ENCODE measurements at regions not wholly inside any gene's neighbourhood (a gene's known extent, or its start where the extent isn't known, plus 50 kb on each side); places are given as distances from the start of the nearest gene placed in this dataset.
"Not testable (repeated sequence)": the region's sequence is repeated elsewhere in the genome, so short reads cannot be mapped to it uniquely, and the experiment has no call there.

GRCh38 chr5:99339758-99340157 lies 411.0 kb upstream of the CHD1 start:
- H3K36me3 Mint-ChIP-seq; H3K27ac Mint-ChIP-seq; H3K4me3 Mint-ChIP-seq; DNase-seq (ENCODE audit: low spot score); ATAC-seq; CTCF ChIA-PET; POLR2A ChIA-PET; H3K4me1 Mint-ChIP-seq; H3K27me3 Mint-ChIP-seq (ENCODE audit: low read depth): not testable (repeated sequence)
- peaks cover 28% of the 10 kb centered on the region for H3K9me3 Mint-ChIP-seq

GRCh38 chr5:99334936-99335335 lies 406.1 kb upstream of the CHD1 start:
- peaks cover 12% of the 10 kb centered on the region for H3K9me3 Mint-ChIP-seq
- peak; percentile 53 for ATAC-seq
- H3K27me3 Mint-ChIP-seq (ENCODE audit: low read depth) = no peaks in the 10 kb centered on the region; the same call in 1 of the 2 replicates
- H3K27ac Mint-ChIP-seq = no peak overlapping the region
- H3K4me1 Mint-ChIP-seq = no peaks in the 10 kb centered on the region
- ChIA-PET POLR2A (no interaction called here), CTCF (no interaction called here)
- no peak for DNase-seq (ENCODE audit: low spot score)
- H3K36me3 Mint-ChIP-seq = peaks cover 6% of the 10 kb centered on the region; the same call in 1 of the 2 replicates
- TF ChIP-seq FOXJ3 (CRISPR knock-in tag; IDR thresholded peaks at IDR 0.05; ENCODE audit: borderline replicate concordance) = no peak
- no peak for TF ChIP-seq RELA (CRISPR knock-in tag; IDR thresholded peaks at IDR 0.05; ENCODE audit: borderline replicate concordance)
- no peak for TF ChIP-seq RORB (CRISPR knock-in tag; IDR thresholded peaks at IDR 0.05)
- no peak for TF ChIP-seq ESRRA (CRISPR knock-in tag; IDR thresholded peaks at IDR 0.05; ENCODE audit: borderline replicate concordance)
- no peak for TF ChIP-seq ZNF671 (CRISPR knock-in tag; IDR thresholded peaks at IDR 0.05)
- no peak for TF ChIP-seq E2F4 (CRISPR knock-in tag; IDR thresholded peaks at IDR 0.05; ENCODE audit: borderline replicate concordance, low read depth)
- no peak for TF ChIP-seq NFE2L1 (CRISPR knock-in tag; IDR thresholded peaks at IDR 0.05)
- no peak for TF ChIP-seq MAX (CRISPR knock-in tag; IDR thresholded peaks at IDR 0.05)
- no peak for TF ChIP-seq JUN (CRISPR knock-in tag; IDR thresholded peaks at IDR 0.05)
- no peak overlapping the region for H3K4me3 Mint-ChIP-seq

- DNase-seq (ENCODE audit: low spot score) = no peak
- CTCF ChIA-PET = interaction anchor here (1.3 kb wide), 1 partner anchor 226 kb away, joined by 5 read pairs; no protein-coding TSS in a partner anchor
- Mint-ChIP-seq H3K36me3 (no peaks in the 10 kb centered on the region), H3K9me3 (no peaks in the 10 kb centered on the region), H3K4me3 (no peak overlapping the region), H3K4me1 (no peaks in the 10 kb centered on the region), H3K27me3 (ENCODE audit: low read depth) (no peaks in the 10 kb centered on the region), H3K27ac (no peak overlapping the region)
- POLR2A ChIA-PET = no interaction called here
- ATAC-seq = no peak
- TF ChIP-seq ZNF138 (CRISPR knock-in tag; conservative IDR thresholded peaks at IDR 0.05) (no peak), MLX (CRISPR knock-in tag; IDR thresholded peaks at IDR 0.05) (no peak), STAT6 (CRISPR knock-in tag; conservative IDR thresholded peaks at IDR 0.05; ENCODE audit: low read depth) (no peak), ATF1 (CRISPR knock-in tag; IDR thresholded peaks at IDR 0.05) (no peak), PRRX2 (CRISPR knock-in tag; IDR thresholded peaks at IDR 0.05) (no peak), HMGXB4 (CRISPR knock-in tag; IDR thresholded peaks at IDR 0.05) (no peak), ATF3 (CRISPR knock-in tag; conservative IDR thresholded peaks at IDR 0.05) (no peak), E2F4 (CRISPR knock-in tag; IDR thresholded peaks at IDR 0.05; ENCODE audit: borderline replicate concordance, low read depth) (no peak), GRHL2 (CRISPR knock-in tag; IDR thresholded peaks at IDR 0.05; ENCODE audit: insufficient replicate concordance, severe bottlenecking) (no peak), GTF2I (CRISPR knock-in tag; conservative IDR thresholded peaks at IDR 0.05) (no peak), ZNF232 (CRISPR knock-in tag; IDR thresholded peaks at IDR 0.05) (no peak), ERG (CRISPR knock-in tag; IDR thresholded peaks at IDR 0.05) (no peak), USF2 (CRISPR knock-in tag; IDR thresholded peaks at IDR 0.05) (no peak)
These were observed 402.3 kb upstream of the CHD1 start for GRCh38 chr5:99331061-99331460.

Measured in WTC11 (cell line).